Keratinocyte (primary cell): ENCODE measurements at regions not wholly inside any gene's neighbourhood (a gene's known extent, or its start where the extent isn't known, plus 50 kb on each side); places are given as distances from the start of the nearest gene placed in this dataset.

ENCODE experiments used
- DNase-seq: peaks from one replicate; pipeline ENCODE4 v3.0.0-alpha.2; 2011; ENCODE audit warnings: low read depth, missing footprints, low spot score
- FAIRE-seq: peaks from 2 replicates; lab custom pipeline; 2011; peaks lifted over from hg19 to GRCh38; lab: Jason Lieb, UNC
- H2AFZ ChIP-seq: 2 replicates; pipeline ENCODE4 v1.6.0; 2012; ENCODE audit warnings: low read length, control low read depth, inconsistent platforms; ENCODE audit not compliant: control insufficient read depth
- H3K27ac ChIP-seq: 2 replicates; pipeline ENCODE4 v1.5.1; 2011; ENCODE audit warnings: low read length; ENCODE audit not compliant: control insufficient read depth, insufficient read depth
- H3K27me3 ChIP-seq: 3 replicates; pipeline ENCODE4 v1.6.0; 2011; ENCODE audit warnings: low read length; ENCODE audit not compliant: control insufficient read depth, insufficient read depth; ENCODE audit errors: extremely low read depth
- H3K36me3 ChIP-seq, 2 experiments: 2 replicates in 1 of 2; 3 replicates in 1 of 2; pipeline ENCODE4 v1.5.1; 2011; ENCODE audit warnings: low read length in 2 of 2, mild to moderate bottlenecking in 1 of 2; ENCODE audit not compliant: control insufficient read depth in 2 of 2, insufficient read depth in 2 of 2; ENCODE audit errors: extremely low read depth in 1 of 2
- H3K4me1 ChIP-seq: 3 replicates; pipeline ENCODE4 v1.5.1; 2011; ENCODE audit warnings: low read length; ENCODE audit not compliant: control insufficient read depth, insufficient read depth; ENCODE audit errors: extremely low read depth
- H3K4me2 ChIP-seq: 3 replicates; pipeline ENCODE4 v1.6.0; 2011; ENCODE audit warnings: low read depth, low read length; ENCODE audit not compliant: control insufficient read depth, insufficient read depth; ENCODE audit errors: extremely low read depth
- H3K4me3 ChIP-seq, 3 experiments: fragments of 200-600 bp in 1 of 3; sonication (generic) in 1 of 3; 2 replicates in 2 of 3; 3 replicates in 1 of 3; pipeline ENCODE4 v1.5.1; 2011 to 2016; ENCODE audit warnings: low read length in 3 of 3, mild to moderate bottlenecking in 3 of 3, control low read depth in 2 of 3, inconsistent platforms in 1 of 3, low read depth in 1 of 3, mixed read lengths in 1 of 3, mixed run types in 1 of 3, moderate library complexity in 1 of 3; ENCODE audit not compliant: control insufficient read depth in 2 of 3, insufficient read depth in 2 of 3; ENCODE audit errors: extremely low read depth in 1 of 3
- H3K79me2 ChIP-seq: 2 replicates; pipeline ENCODE4 v1.6.0; 2012; ENCODE audit warnings: low read length; ENCODE audit not compliant: control insufficient read depth, insufficient read depth
- H3K9ac ChIP-seq: 3 replicates; pipeline ENCODE4 v1.6.0; 2011; ENCODE audit warnings: low read length; ENCODE audit not compliant: control insufficient read depth, insufficient read depth; ENCODE audit errors: extremely low read depth
- H3K9me1 ChIP-seq: 3 replicates; pipeline ENCODE4 v1.6.0; 2011; ENCODE audit warnings: low read length; ENCODE audit not compliant: control insufficient read depth, insufficient read depth; ENCODE audit errors: extremely low read depth
- H3K9me3 ChIP-seq: 2 replicates; pipeline ENCODE4 v1.5.1; 2012; ENCODE audit warnings: low read depth, low read length; ENCODE audit not compliant: control insufficient read depth
- H4K20me1 ChIP-seq: 3 replicates; pipeline ENCODE4 v1.6.0; 2011; ENCODE audit warnings: low read length; ENCODE audit not compliant: control insufficient read depth, insufficient read depth; ENCODE audit errors: extremely low read depth
- CTCF ChIP-seq, 3 experiments: IDR thresholded peaks in 1 of 3; conservative IDR thresholded peaks in 1 of 3; optimal IDR thresholded peaks in 1 of 3; 2 replicates in 2 of 3; 3 replicates in 1 of 3; pipeline versions ENCODE3 to v1.5.1; 2011; ENCODE audit warnings: low read length in 3 of 3, mild to moderate bottlenecking in 3 of 3, moderate library complexity in 2 of 3, control low read depth in 1 of 3, inconsistent platforms in 1 of 3; ENCODE audit not compliant: insufficient read depth in 2 of 3; ENCODE audit errors: extremely low read depth in 1 of 3
- EZH2 ChIP-seq: IDR thresholded peaks from one replicate; pipeline ENCODE4 v1.6.1; 2012; ENCODE audit warnings: inconsistent platforms, mild to moderate bottlenecking, low read length, moderate library complexity
- dilution Hi-C: fragments of 300-500 bp; cut with MboI; formaldehyde crosslinking; loops from one replicate; pipeline ENCODE4 v1.7.0; 2020; ENCODE audit warnings: low sequenced_read_pairs; ENCODE audit not compliant: extremely low pct_ligation_motif_present

- H3K9me1 ChIP-seq, result no peaks in the 10 kb centered on the region
- TF ChIP-seq CTCF (optimal IDR thresholded peaks at IDR 0.05 in 1 of 3, IDR thresholded peaks at IDR 0.05 in 1 of 3, conservative IDR thresholded peaks at IDR 0.05 in 1 of 3; ENCODE audit: extremely low read depth in 1 of 3, insufficient read depth in 2 of 3, low read length in 3 of 3), result no peak
- no peak for TF ChIP-seq EZH2
- no peak overlapping the region for H2AFZ ChIP-seq
- FAIRE-seq (no peak), DNase-seq (no peak)
- no peak overlapping the region for H3K4me3 ChIP-seq
- no peak overlapping the region for H3K9ac ChIP-seq
- H3K79me2 ChIP-seq, result no peaks in the 10 kb centered on the region
- dilution Hi-C loops, result no loop called here
- no peaks in the 10 kb centered on the region for H3K4me1 ChIP-seq
- no peaks in the 10 kb centered on the region for H3K9me3 ChIP-seq
- H3K27ac ChIP-seq, result no peak overlapping the region
- no peaks in the 10 kb centered on the region for H4K20me1 ChIP-seq
- no peaks in the 10 kb centered on the region for H3K36me3 ChIP-seq
- no peaks in the 10 kb centered on the region for H3K27me3 ChIP-seq
- H3K4me2 ChIP-seq, result no peak overlapping the region
Observed at GRCh38 chr14:39890026-39890425, 457.8 kb upstream of the FBXO33 start.

- Histone ChIP-seq H3K4me1 (no peaks in the 10 kb centered on the region), H3K27ac (no peak overlapping the region), H3K36me3 (no peaks in the 10 kb centered on the region), H3K9me3 (no peaks in the 10 kb centered on the region), H3K79me2 (no peaks in the 10 kb centered on the region), H2AFZ (no peak overlapping the region), H3K4me3 (no peak overlapping the region), H3K4me2 (no peak overlapping the region), H3K27me3 (no peaks in the 10 kb centered on the region), H4K20me1 (no peaks in the 10 kb centered on the region), H3K9me1 (no peaks in the 10 kb centered on the region), H3K9ac (no peak overlapping the region)
- dilution Hi-C loops, result no loop called here
- FAIRE-seq, result no peak
- TF ChIP-seq CTCF (optimal IDR thresholded peaks at IDR 0.05 in 1 of 3, IDR thresholded peaks at IDR 0.05 in 1 of 3, conservative IDR thresholded peaks at IDR 0.05 in 1 of 3; ENCODE audit: extremely low read depth in 1 of 3, insufficient read depth in 2 of 3, low read length in 3 of 3) (no peak), EZH2 (no peak)
- no peak for DNase-seq
Observed at GRCh38 chr14:39884091-39884490, 451.9 kb upstream of the FBXO33 start.
